Neural progenitor cell (in vitro differentiated cells): ENCODE measurements at regions not wholly inside any gene's neighbourhood (a gene's known extent, or its start where the extent isn't known, plus 50 kb on each side); places are given as distances from the start of the nearest gene placed in this dataset.

Experiments
- EZH2 ChIP-seq: fragments of 200-600 bp; sonication (generic); IDR thresholded peaks from 2 replicates; pipeline ENCODE4 v1.6.1; 2017; ENCODE audit warnings: antibody characterized with exemption, mild to moderate bottlenecking, moderate library complexity
- TF ChIP-seq, protein P1 (sequence below): fragments of 200-600 bp; sonication (generic); IDR thresholded peaks from 2 replicates; pipeline ENCODE4 v1.5.1; 2017; ENCODE audit warnings: antibody characterized with exemption, mild to moderate bottlenecking

DNA sequence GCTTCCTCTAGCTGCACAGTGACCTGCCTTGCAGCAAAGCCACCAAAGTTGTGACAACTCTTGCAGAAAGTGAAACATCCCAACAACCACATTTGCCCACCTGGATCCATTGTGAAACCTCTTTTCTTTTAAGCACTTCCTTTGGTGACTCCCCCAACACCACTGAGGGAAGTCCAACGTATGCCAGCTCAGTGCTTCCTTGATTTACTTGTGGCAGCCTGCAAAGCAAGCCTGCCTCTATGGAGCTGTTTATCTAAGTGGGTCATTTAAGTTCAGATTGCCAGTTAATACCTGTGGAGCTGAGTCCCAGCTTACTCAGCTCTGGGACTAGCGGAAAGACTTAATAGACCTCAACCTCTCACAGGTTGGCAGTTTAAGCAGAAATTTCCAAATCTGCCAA is 230.8 kb upstream of the GHITM start:
- TF ChIP-seq, protein P1, sequence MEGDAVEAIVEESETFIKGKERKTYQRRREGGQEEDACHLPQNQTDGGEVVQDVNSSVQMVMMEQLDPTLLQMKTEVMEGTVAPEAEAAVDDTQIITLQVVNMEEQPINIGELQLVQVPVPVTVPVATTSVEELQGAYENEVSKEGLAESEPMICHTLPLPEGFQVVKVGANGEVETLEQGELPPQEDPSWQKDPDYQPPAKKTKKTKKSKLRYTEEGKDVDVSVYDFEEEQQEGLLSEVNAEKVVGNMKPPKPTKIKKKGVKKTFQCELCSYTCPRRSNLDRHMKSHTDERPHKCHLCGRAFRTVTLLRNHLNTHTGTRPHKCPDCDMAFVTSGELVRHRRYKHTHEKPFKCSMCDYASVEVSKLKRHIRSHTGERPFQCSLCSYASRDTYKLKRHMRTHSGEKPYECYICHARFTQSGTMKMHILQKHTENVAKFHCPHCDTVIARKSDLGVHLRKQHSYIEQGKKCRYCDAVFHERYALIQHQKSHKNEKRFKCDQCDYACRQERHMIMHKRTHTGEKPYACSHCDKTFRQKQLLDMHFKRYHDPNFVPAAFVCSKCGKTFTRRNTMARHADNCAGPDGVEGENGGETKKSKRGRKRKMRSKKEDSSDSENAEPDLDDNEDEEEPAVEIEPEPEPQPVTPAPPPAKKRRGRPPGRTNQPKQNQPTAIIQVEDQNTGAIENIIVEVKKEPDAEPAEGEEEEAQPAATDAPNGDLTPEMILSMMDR: no peak
- no peak for TF ChIP-seq EZH2
